ENCODE measurements at regions not wholly inside any gene's neighbourhood (a gene's known extent, or its start where the extent isn't known, plus 50 kb on each side); places are given as distances from the start of the nearest gene placed in this dataset.
"Not testable (repeated sequence)": the region's sequence is repeated elsewhere in the genome, so short reads cannot be mapped to it uniquely, and the experiment has no call there.

GRCh38 chr11:96486890-96487611 is 97.2 kb downstream of the JRKL start:
- H3K9me3 ChIP-seq (ENCODE audit: control insufficient read depth, insufficient read depth, low read length): no peaks in the 10 kb centered on the region
- no peaks in the 10 kb centered on the region for H3K4me1 ChIP-seq (ENCODE audit: control insufficient read depth, low read length)
- H4K20me1 ChIP-seq (ENCODE audit: control insufficient read depth, insufficient read depth, low read depth, low read length): no peaks in the 10 kb centered on the region
- H3K79me2 ChIP-seq (ENCODE audit: control insufficient read depth, low read length): no peaks in the 10 kb centered on the region
- H3K36me3 ChIP-seq (ENCODE audit: control insufficient read depth, low read length): no peaks in the 10 kb centered on the region
- no peaks in the 10 kb centered on the region for H3K27me3 ChIP-seq (ENCODE audit: control insufficient read depth, low read length)
- H3K4me2 ChIP-seq (ENCODE audit: low read length): no peak overlapping the region
- H3F3A ChIP-seq (ENCODE audit: control insufficient read depth, insufficient read depth): no peaks in the 10 kb centered on the region
- H3K4me3 ChIP-seq (ENCODE audit: low read length): no peak overlapping the region
- no peak for TF ChIP-seq EZH2phosphoT487 (IDR thresholded peaks at IDR 0.05; ENCODE audit: borderline replicate concordance, low read length)
- no peak for TF ChIP-seq CTCF (IDR thresholded peaks at IDR 0.05; ENCODE audit: low read depth, low read length, poor library complexity, severe bottlenecking)
- H3K9me2 ChIP-seq (replicated peaks; ENCODE audit: control insufficient read depth, low read length): no peaks in the 10 kb centered on the region
- H3K27ac ChIP-seq (ENCODE audit: low read depth, low read length): no peak overlapping the region

GRCh38 chr11:96488911-96489310 is 99.1 kb downstream of the JRKL start:
- H3F3A ChIP-seq (ENCODE audit: control insufficient read depth, insufficient read depth); H3K27ac ChIP-seq (ENCODE audit: low read depth, low read length); H3K9me2 ChIP-seq (replicated peaks; ENCODE audit: control insufficient read depth, low read length); H3K79me2 ChIP-seq (ENCODE audit: control insufficient read depth, low read length); H3K4me2 ChIP-seq (ENCODE audit: low read length); H3K4me1 ChIP-seq (ENCODE audit: control insufficient read depth, low read length); H3K36me3 ChIP-seq (ENCODE audit: control insufficient read depth, low read length); H4K20me1 ChIP-seq (ENCODE audit: control insufficient read depth, insufficient read depth, low read depth, low read length); H3K4me3 ChIP-seq (ENCODE audit: low read length); H3K27me3 ChIP-seq (ENCODE audit: control insufficient read depth, low read length); H3K9me3 ChIP-seq (ENCODE audit: control insufficient read depth, insufficient read depth, low read length): not testable (repeated sequence)

GRCh38 chr11:96500440-96500839 is 110.6 kb downstream of the JRKL start:
- no peak overlapping the region for H3K27ac ChIP-seq (ENCODE audit: low read depth, low read length)
- no peaks in the 10 kb centered on the region for H3K36me3 ChIP-seq (ENCODE audit: control insufficient read depth, low read length)
- H3K27me3 ChIP-seq (ENCODE audit: control insufficient read depth, low read length): no peaks in the 10 kb centered on the region
- H3K4me3 ChIP-seq (ENCODE audit: low read length): no peak overlapping the region
- TF ChIP-seq EZH2phosphoT487 (IDR thresholded peaks at IDR 0.05; ENCODE audit: borderline replicate concordance, low read length): no peak
- H3K9me3 ChIP-seq (ENCODE audit: control insufficient read depth, insufficient read depth, low read length): no peaks in the 10 kb centered on the region
- H3F3A ChIP-seq (ENCODE audit: control insufficient read depth, insufficient read depth): no peaks in the 10 kb centered on the region
- H3K9me2 ChIP-seq (replicated peaks; ENCODE audit: control insufficient read depth, low read length): no peaks in the 10 kb centered on the region
- H4K20me1 ChIP-seq (ENCODE audit: control insufficient read depth, insufficient read depth, low read depth, low read length): no peaks in the 10 kb centered on the region
- no peaks in the 10 kb centered on the region for H3K4me1 ChIP-seq (ENCODE audit: control insufficient read depth, low read length)
- no peak overlapping the region for H3K4me2 ChIP-seq (ENCODE audit: low read length)
- H3K79me2 ChIP-seq (ENCODE audit: control insufficient read depth, low read length): no peaks in the 10 kb centered on the region

- no peak for TF ChIP-seq EZH2phosphoT487 (IDR thresholded peaks at IDR 0.05; ENCODE audit: borderline replicate concordance, low read length)
- no peak for TF ChIP-seq CTCF (IDR thresholded peaks at IDR 0.05; ENCODE audit: low read depth, low read length, poor library complexity, severe bottlenecking)
- Histone ChIP-seq H3K4me1 (ENCODE audit: control insufficient read depth, low read length) (no peaks in the 10 kb centered on the region), H3K9me3 (ENCODE audit: control insufficient read depth, insufficient read depth, low read length) (no peaks in the 10 kb centered on the region), H3K27ac (ENCODE audit: low read depth, low read length) (no peak overlapping the region), H3K4me2 (ENCODE audit: low read length) (no peak overlapping the region), H3K36me3 (ENCODE audit: control insufficient read depth, low read length) (no peaks in the 10 kb centered on the region), H4K20me1 (ENCODE audit: control insufficient read depth, insufficient read depth, low read depth, low read length) (no peaks in the 10 kb centered on the region), H3K9me2 (replicated peaks; ENCODE audit: control insufficient read depth, low read length) (no peaks in the 10 kb centered on the region), H3K27me3 (ENCODE audit: control insufficient read depth, low read length) (no peaks in the 10 kb centered on the region), H3K79me2 (ENCODE audit: control insufficient read depth, low read length) (no peaks in the 10 kb centered on the region), H3F3A (ENCODE audit: control insufficient read depth, insufficient read depth) (no peaks in the 10 kb centered on the region), H3K4me3 (ENCODE audit: low read length) (no peak overlapping the region)
Observed at GRCh38 chr11:96506041-96506440, 116.2 kb downstream of the JRKL start.
